ENCODE measurements at regions not wholly inside any gene's neighbourhood (a gene's known extent, or its start where the extent isn't known, plus 50 kb on each side); places are given as distances from the start of the nearest gene placed in this dataset.

- CTCF ChIA-PET (ENCODE audit: partially characterized antibody), result interaction anchor here (0.8 kb wide), 1 partner anchor 25 kb away, joined by 3 read pairs; no protein-coding TSS in a partner anchor
- WGBS, 2 experiments (ENCODE audit: extremely low coverage in 1 of 2, insufficient coverage in 1 of 2, insufficient read length in 1 of 2, insufficient replicate concordance in 2 of 2, low coverage in 1 of 2, low lambda C conversion rate in 2 of 2, missing lambda C conversion rate in 1 of 2), result 97% methylated on average over 2 of the region's 2 CpGs; no CpG with 5 or more reads in 1 of the 2 experiments
- no peak overlapping the region for H3K4ac ChIP-seq (replicated peaks; ENCODE audit: insufficient read length, low read depth, low read length)
Measured at GRCh38 chr4:69032847-69033638, 63.2 kb upstream of the UGT2B7 start.

More at GRCh38 chr4:69032847-69033638, 63.2 kb upstream of the UGT2B7 start:
- H3K14ac ChIP-seq (ENCODE audit: insufficient read length), result no peak overlapping the region
- FAIRE-seq, result no peak
- H2BK15ac ChIP-seq (ENCODE audit: low read length), result no peak overlapping the region
- no peaks in the 10 kb centered on the region for H3K36me3 ChIP-seq (ENCODE audit: control insufficient read depth in 2 of 4, insufficient read depth in 4 of 4, low read length in 3 of 4)
- H2AFZ ChIP-seq (ENCODE audit: low read length), result no peak overlapping the region
- no peak for DNase-seq (ENCODE audit: low read depth in 1 of 2, low spot score in 2 of 2)
- no peak overlapping the region for H2BK120ac ChIP-seq (replicated peaks; ENCODE audit: low read depth, low read length)
- H2AK5ac ChIP-seq (ENCODE audit: low read depth, low read length), result no peak overlapping the region
- H3K79me2 ChIP-seq (ENCODE audit: control insufficient read depth in 1 of 2, insufficient read depth in 2 of 2, low read length in 2 of 2), result no peaks in the 10 kb centered on the region
- no peaks in the 10 kb centered on the region for H3K79me1 ChIP-seq (ENCODE audit: low read depth, low read length)
- no peaks in the 10 kb centered on the region for H3K4me1 ChIP-seq (replicated peaks in 1 of 4; ENCODE audit: control insufficient read depth in 3 of 4, insufficient read depth in 4 of 4, low read length in 3 of 4)
- no peak overlapping the region for H3K23ac ChIP-seq (ENCODE audit: insufficient read length)
- H2BK5ac ChIP-seq (ENCODE audit: low read depth, low read length), result no peak overlapping the region
- H4K8ac ChIP-seq (ENCODE audit: extremely low read depth, insufficient read depth, low read length), result no peak overlapping the region
- no peak overlapping the region for H3K18ac ChIP-seq (ENCODE audit: extremely low read depth, low read length)
- no peaks in the 10 kb centered on the region for H3K27me3 ChIP-seq (replicated peaks in 1 of 4; ENCODE audit: control insufficient read depth in 3 of 4, extremely low read depth in 1 of 4, insufficient read depth in 3 of 4, low read length in 3 of 4)
- H3K9me3 ChIP-seq (ENCODE audit: insufficient read depth in 2 of 2, low read depth in 1 of 2, low read length in 1 of 2), result peaks cover 4% of the 10 kb centered on the region in 2 experiments; a peak in 1 of 4 replicates
- H3K23me2 ChIP-seq (ENCODE audit: low read depth, low read length), result no peaks in the 10 kb centered on the region; the same call in 1 of the 2 replicates
- H3K4me2 ChIP-seq (ENCODE audit: insufficient read depth in 1 of 2, low read depth in 2 of 2, low read length in 2 of 2), result no peak overlapping the region
- no peak overlapping the region for H2BK12ac ChIP-seq (ENCODE audit: low read depth, low read length)
- no peak overlapping the region for H4K91ac ChIP-seq (replicated peaks; ENCODE audit: insufficient read length, low read length)
- no peak overlapping the region for H3K9ac ChIP-seq (replicated peaks in 1 of 4; ENCODE audit: extremely low read depth in 1 of 4, low read depth in 3 of 4, low read length in 3 of 4)
- H4K20me1 ChIP-seq (replicated peaks in 1 of 2; ENCODE audit: control insufficient read depth in 1 of 2, insufficient read depth in 2 of 2, low read length in 2 of 2), result no peaks in the 10 kb centered on the region
- H3K56ac ChIP-seq (replicated peaks; ENCODE audit: insufficient read length, low read depth, low read length), result no peak overlapping the region
- H2BK20ac ChIP-seq (ENCODE audit: low read length), result no peak overlapping the region
- POLR2A ChIA-PET (ENCODE audit: partially characterized antibody), result interaction anchor here (0.7 kb wide), 1 partner anchor 285 kb away, joined by 3 read pairs; no protein-coding TSS in a partner anchor
- no peak overlapping the region for H3K27ac ChIP-seq (ENCODE audit: low read depth, low read length)
- H4K5ac ChIP-seq (ENCODE audit: insufficient read length, low read depth, low read length), result no peak overlapping the region
- no peak overlapping the region for H3K4me3 ChIP-seq (ENCODE audit: extremely low read depth in 1 of 4, insufficient read depth in 2 of 4, low read depth in 3 of 4, low read length in 4 of 4)
- TF ChIP-seq KDM4A (IDR thresholded peaks at IDR 0.05; ENCODE audit: low read depth, low read length, severe bottlenecking) (no peak), SIN3A (conservative IDR thresholded peaks at IDR 0.05 in 1 of 2, IDR thresholded peaks at IDR 0.05 in 1 of 2; ENCODE audit: low read depth in 1 of 2, low read length in 2 of 2) (no peak), TAF1 (IDR thresholded peaks at IDR 0.05; ENCODE audit: low read depth, low read length) (no peak), POLR2A (IDR thresholded peaks at IDR 0.05; ENCODE audit: control extremely low read depth in 1 of 2, low read depth in 2 of 2, low read length in 2 of 2) (no peak), PHF8 (conservative IDR thresholded peaks at IDR 0.05; ENCODE audit: low read depth, low read length) (no peak)
- TF ChIP-seq, protein P1, sequence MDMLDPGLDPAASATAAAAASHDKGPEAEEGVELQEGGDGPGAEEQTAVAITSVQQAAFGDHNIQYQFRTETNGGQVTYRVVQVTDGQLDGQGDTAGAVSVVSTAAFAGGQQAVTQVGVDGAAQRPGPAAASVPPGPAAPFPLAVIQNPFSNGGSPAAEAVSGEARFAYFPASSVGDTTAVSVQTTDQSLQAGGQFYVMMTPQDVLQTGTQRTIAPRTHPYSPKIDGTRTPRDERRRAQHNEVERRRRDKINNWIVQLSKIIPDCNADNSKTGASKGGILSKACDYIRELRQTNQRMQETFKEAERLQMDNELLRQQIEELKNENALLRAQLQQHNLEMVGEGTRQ (IDR thresholded peaks at IDR 0.05; ENCODE audit: low read length), result no peak
